ENCODE measurements at regions not wholly inside any gene's neighbourhood (a gene's known extent, or its start where the extent isn't known, plus 50 kb on each side); places are given as distances from the start of the nearest gene placed in this dataset.

DNA sequence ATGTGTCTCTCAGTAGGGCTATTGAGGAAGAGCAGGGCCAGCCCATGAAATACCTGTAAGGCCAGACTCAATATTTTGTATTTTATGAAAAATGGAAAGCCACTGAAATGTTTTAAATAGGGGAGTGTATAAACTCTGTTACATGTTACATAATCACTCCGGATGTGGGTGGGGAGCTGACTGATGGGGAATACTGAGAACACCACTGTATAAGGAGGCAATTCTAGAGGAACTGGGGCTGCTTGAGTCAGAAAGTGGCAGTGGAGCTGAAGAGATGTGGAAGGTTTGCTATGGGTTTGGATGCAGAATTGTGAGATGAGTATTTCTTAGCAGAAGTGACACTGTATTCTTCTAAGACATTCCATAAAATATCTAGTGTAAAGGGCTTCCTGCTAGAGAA lies 647.8 kb upstream of the LCORL start:
- H3K9me3 ChIP-seq (ENCODE audit: control insufficient read depth in 1 of 2, low read length in 2 of 2) = no peaks in the 10 kb centered on the region
- H3K4me1 ChIP-seq (ENCODE audit: control insufficient read depth in 1 of 2, insufficient read depth in 2 of 2, low read length in 2 of 2) = no peaks in the 10 kb centered on the region
- H3K4me3 ChIP-seq (ENCODE audit: low read depth in 1 of 2, low read length in 2 of 2) = no peak overlapping the region
- H3K27ac ChIP-seq (ENCODE audit: low read length) = no peak overlapping the region
- no peaks in the 10 kb centered on the region for H3K27me3 ChIP-seq (ENCODE audit: low read depth, low read length)
- H3K36me3 ChIP-seq (ENCODE audit: control insufficient read depth in 1 of 2, insufficient read depth in 2 of 2, low read length in 2 of 2) = no peaks in the 10 kb centered on the region

GRCh38 chr4:18666322-18666721 lies 644.8 kb upstream of the LCORL start:
- Histone ChIP-seq H3K4me1 (ENCODE audit: control insufficient read depth in 1 of 2, insufficient read depth in 2 of 2, low read length in 2 of 2) (no peaks in the 10 kb centered on the region), H3K36me3 (ENCODE audit: control insufficient read depth in 1 of 2, insufficient read depth in 2 of 2, low read length in 2 of 2) (no peaks in the 10 kb centered on the region), H3K27ac (ENCODE audit: low read length) (no peak overlapping the region), H3K9me3 (ENCODE audit: control insufficient read depth in 1 of 2, low read length in 2 of 2) (no peaks in the 10 kb centered on the region), H3K4me3 (ENCODE audit: low read depth in 1 of 2, low read length in 2 of 2) (no peak overlapping the region), H3K27me3 (ENCODE audit: low read depth, low read length) (no peaks in the 10 kb centered on the region)

DNA sequence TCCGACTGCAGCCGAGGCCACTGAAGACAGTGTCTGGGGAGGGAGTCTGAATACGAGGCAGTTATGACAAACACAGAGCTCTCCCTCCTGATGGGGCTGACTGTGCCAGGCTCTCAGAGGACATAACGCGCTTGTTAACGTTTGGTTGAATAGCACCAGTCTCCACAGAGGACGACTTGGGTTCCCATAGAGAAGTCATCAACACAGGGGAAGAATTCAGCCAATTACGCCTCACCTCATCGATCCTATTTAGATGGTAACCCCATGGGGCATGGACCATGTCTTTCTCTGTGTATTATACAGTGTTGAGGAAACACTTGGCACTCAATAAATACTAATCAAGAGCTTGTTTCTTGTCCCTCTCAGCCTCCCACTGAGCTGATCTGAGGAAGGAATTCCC lies 642.6 kb upstream of the LCORL start:
- H3K4me1 ChIP-seq (ENCODE audit: control insufficient read depth in 1 of 2, insufficient read depth in 2 of 2, low read length in 2 of 2) = no peaks in the 10 kb centered on the region
- no peaks in the 10 kb centered on the region for H3K27me3 ChIP-seq (ENCODE audit: low read depth, low read length)
- no peak overlapping the region for H3K4me3 ChIP-seq (ENCODE audit: low read depth in 1 of 2, low read length in 2 of 2)
- no peaks in the 10 kb centered on the region for H3K9me3 ChIP-seq (ENCODE audit: control insufficient read depth in 1 of 2, low read length in 2 of 2)
- H3K36me3 ChIP-seq (ENCODE audit: control insufficient read depth in 1 of 2, insufficient read depth in 2 of 2, low read length in 2 of 2) = no peaks in the 10 kb centered on the region
- H3K27ac ChIP-seq (ENCODE audit: low read length) = no peak overlapping the region

GRCh38 chr4:18645351-18645750 lies 623.8 kb upstream of the LCORL start:
- peaks cover 0 to 3% of the 10 kb centered on the region in 2 donors for H3K9me3 ChIP-seq (ENCODE audit: control insufficient read depth in 1 of 2, low read length in 2 of 2)
- no peaks in the 10 kb centered on the region for H3K4me1 ChIP-seq (ENCODE audit: control insufficient read depth in 1 of 2, insufficient read depth in 2 of 2, low read length in 2 of 2)
- H3K36me3 ChIP-seq (ENCODE audit: control insufficient read depth in 1 of 2, insufficient read depth in 2 of 2, low read length in 2 of 2) = no peaks in the 10 kb centered on the region
- no peak overlapping the region for H3K27ac ChIP-seq (ENCODE audit: low read length)
- H3K4me3 ChIP-seq (ENCODE audit: low read depth in 1 of 2, low read length in 2 of 2) = no peak overlapping the region
- H3K27me3 ChIP-seq (ENCODE audit: low read depth, low read length) = no peaks in the 10 kb centered on the region

GRCh38 chr4:18641334-18641733 lies 619.8 kb upstream of the LCORL start:
- Histone ChIP-seq H3K36me3 (ENCODE audit: control insufficient read depth in 1 of 2, insufficient read depth in 2 of 2, low read length in 2 of 2) (no peaks in the 10 kb centered on the region), H3K9me3 (ENCODE audit: control insufficient read depth in 1 of 2, low read length in 2 of 2) (no peaks in the 10 kb centered on the region), H3K4me3 (ENCODE audit: low read depth in 1 of 2, low read length in 2 of 2) (no peak overlapping the region), H3K4me1 (ENCODE audit: control insufficient read depth in 1 of 2, insufficient read depth in 2 of 2, low read length in 2 of 2) (no peaks in the 10 kb centered on the region), H3K27me3 (ENCODE audit: low read depth, low read length) (no peaks in the 10 kb centered on the region), H3K27ac (ENCODE audit: low read length) (no peak overlapping the region)

GRCh38 chr4:18638031-18638430 lies 616.5 kb upstream of the LCORL start:
- Histone ChIP-seq H3K4me3 (ENCODE audit: low read depth in 1 of 2, low read length in 2 of 2) (no peak overlapping the region), H3K27me3 (ENCODE audit: low read depth, low read length) (no peaks in the 10 kb centered on the region), H3K9me3 (ENCODE audit: control insufficient read depth in 1 of 2, low read length in 2 of 2) (no peaks in the 10 kb centered on the region), H3K4me1 (ENCODE audit: control insufficient read depth in 1 of 2, insufficient read depth in 2 of 2, low read length in 2 of 2) (no peaks in the 10 kb centered on the region), H3K27ac (ENCODE audit: low read length) (no peak overlapping the region), H3K36me3 (ENCODE audit: control insufficient read depth in 1 of 2, insufficient read depth in 2 of 2, low read length in 2 of 2) (no peaks in the 10 kb centered on the region)

DNA sequence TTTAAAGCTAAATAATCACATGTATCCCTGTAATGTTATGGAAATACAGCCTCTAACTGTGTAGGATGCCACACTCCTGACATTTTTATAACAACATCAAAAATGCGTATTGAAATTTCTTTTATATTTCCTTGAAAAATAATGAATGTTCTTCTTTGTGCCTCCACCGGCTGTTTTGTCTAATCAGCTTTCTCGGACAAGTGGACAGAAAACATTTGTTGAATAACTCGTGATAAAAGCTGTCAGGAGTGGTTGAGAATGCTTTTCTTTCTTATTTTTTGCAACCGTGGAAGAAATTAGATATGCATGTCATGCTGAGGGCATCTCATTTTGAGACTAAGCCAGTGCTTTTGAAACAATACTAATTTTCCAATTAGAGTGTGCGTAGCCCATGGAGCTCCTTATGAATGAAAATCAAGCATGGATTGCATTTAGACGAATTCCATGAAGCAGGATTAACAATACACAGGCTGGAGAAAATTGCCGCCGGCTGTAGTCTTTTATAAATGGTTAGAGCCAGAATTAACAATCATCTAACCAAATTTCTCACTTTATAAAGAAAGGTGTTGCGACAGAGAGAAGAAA lies 614.5 kb upstream of the LCORL start:
- Histone ChIP-seq H3K27ac (ENCODE audit: low read length) (no peak overlapping the region), H3K27me3 (ENCODE audit: low read depth, low read length) (no peaks in the 10 kb centered on the region), H3K9me3 (ENCODE audit: control insufficient read depth in 1 of 2, low read length in 2 of 2) (no peaks in the 10 kb centered on the region), H3K4me1 (ENCODE audit: control insufficient read depth in 1 of 2, insufficient read depth in 2 of 2, low read length in 2 of 2) (no peaks in the 10 kb centered on the region), H3K36me3 (ENCODE audit: control insufficient read depth in 1 of 2, insufficient read depth in 2 of 2, low read length in 2 of 2) (no peaks in the 10 kb centered on the region), H3K4me3 (ENCODE audit: low read depth in 1 of 2, low read length in 2 of 2) (no peak overlapping the region)

DNA sequence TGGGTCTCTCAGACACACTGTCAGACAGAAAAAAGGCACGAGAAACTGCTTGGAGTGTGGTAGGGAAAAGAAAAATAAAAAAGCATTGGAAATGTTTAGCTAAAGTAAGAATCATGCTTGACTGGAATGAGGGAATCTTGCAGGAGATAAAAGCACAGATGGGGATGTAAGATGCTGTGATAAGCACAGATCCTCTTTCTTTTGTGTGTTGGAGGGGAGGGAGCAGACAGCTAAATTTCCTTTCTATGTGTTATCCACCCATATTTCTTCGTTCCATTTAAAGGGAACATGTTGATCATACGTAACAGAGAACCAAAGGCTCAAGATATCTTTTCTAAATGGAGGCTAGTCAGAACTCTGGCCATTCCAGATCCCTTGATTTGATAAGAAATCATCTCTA lies 614.0 kb upstream of the LCORL start:
- H3K27ac ChIP-seq (ENCODE audit: low read length) = no peak overlapping the region
- no peaks in the 10 kb centered on the region for H3K9me3 ChIP-seq (ENCODE audit: control insufficient read depth in 1 of 2, low read length in 2 of 2)
- no peaks in the 10 kb centered on the region for H3K27me3 ChIP-seq (ENCODE audit: low read depth, low read length)
- H3K4me3 ChIP-seq (ENCODE audit: low read depth in 1 of 2, low read length in 2 of 2) = no peak overlapping the region
- no peaks in the 10 kb centered on the region for H3K36me3 ChIP-seq (ENCODE audit: control insufficient read depth in 1 of 2, insufficient read depth in 2 of 2, low read length in 2 of 2)
- H3K4me1 ChIP-seq (ENCODE audit: control insufficient read depth in 1 of 2, insufficient read depth in 2 of 2, low read length in 2 of 2) = no peaks in the 10 kb centered on the region

DNA sequence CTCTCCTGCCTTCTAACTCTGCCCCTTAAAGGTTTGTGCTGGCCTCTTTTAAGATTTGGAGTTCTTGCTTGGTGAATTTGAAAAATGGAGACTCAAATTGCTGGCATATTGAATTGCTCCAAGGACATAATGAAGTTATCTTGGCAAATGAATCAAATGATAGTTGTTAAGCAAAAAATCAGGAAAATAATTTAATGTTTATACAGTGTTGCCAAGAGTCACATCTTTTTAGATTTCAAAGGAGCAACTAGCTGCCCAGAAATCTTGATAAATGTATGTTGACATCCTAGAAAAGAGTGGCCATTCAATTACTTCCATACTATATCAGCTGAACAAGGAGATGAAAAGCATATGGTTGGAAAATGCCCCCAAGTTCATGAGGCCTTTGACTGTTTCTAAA lies 610.0 kb upstream of the LCORL start:
- Histone ChIP-seq H3K36me3 (ENCODE audit: control insufficient read depth in 1 of 2, insufficient read depth in 2 of 2, low read length in 2 of 2) (no peaks in the 10 kb centered on the region), H3K9me3 (ENCODE audit: control insufficient read depth in 1 of 2, low read length in 2 of 2) (no peaks in the 10 kb centered on the region)

GRCh38 chr4:18630218-18631110 lies 608.9 kb upstream of the LCORL start:
- Histone ChIP-seq H3K4me1 (ENCODE audit: control insufficient read depth in 1 of 2, insufficient read depth in 2 of 2, low read length in 2 of 2) (no peaks in the 10 kb centered on the region), H3K9me3 (ENCODE audit: control insufficient read depth in 1 of 2, low read length in 2 of 2) (no peaks in the 10 kb centered on the region), H3K27me3 (ENCODE audit: low read depth, low read length) (no peaks in the 10 kb centered on the region), H3K4me3 (ENCODE audit: low read depth in 1 of 2, low read length in 2 of 2) (no peak overlapping the region), H3K36me3 (ENCODE audit: control insufficient read depth in 1 of 2, insufficient read depth in 2 of 2, low read length in 2 of 2) (no peaks in the 10 kb centered on the region), H3K27ac (ENCODE audit: low read length) (no peak overlapping the region)

More for the DNA sequence above, 610.0 kb upstream of the LCORL start:
- Histone ChIP-seq H3K27me3 (ENCODE audit: low read depth, low read length) (no peaks in the 10 kb centered on the region), H3K27ac (ENCODE audit: low read length) (no peak overlapping the region), H3K4me1 (ENCODE audit: control insufficient read depth in 1 of 2, insufficient read depth in 2 of 2, low read length in 2 of 2) (no peaks in the 10 kb centered on the region), H3K4me3 (ENCODE audit: low read depth in 1 of 2, low read length in 2 of 2) (no peak overlapping the region)

- H3K9me3 ChIP-seq (ENCODE audit: control insufficient read depth in 1 of 2, low read length in 2 of 2) = no peaks in the 10 kb centered on the region
- no peak overlapping the region for H3K27ac ChIP-seq (ENCODE audit: low read length)
- H3K4me1 ChIP-seq (ENCODE audit: control insufficient read depth in 1 of 2, insufficient read depth in 2 of 2, low read length in 2 of 2) = no peaks in the 10 kb centered on the region
- H3K36me3 ChIP-seq (ENCODE audit: control insufficient read depth in 1 of 2, insufficient read depth in 2 of 2, low read length in 2 of 2) = no peaks in the 10 kb centered on the region
- H3K4me3 ChIP-seq (ENCODE audit: low read depth in 1 of 2, low read length in 2 of 2) = no peak overlapping the region
- no peaks in the 10 kb centered on the region for H3K27me3 ChIP-seq (ENCODE audit: low read depth, low read length)
Measured at GRCh38 chr4:18627447-18628005, 606.0 kb upstream of the LCORL start.

Data from muscle layer of duodenum (tissue), 2 donors.